ENCODE measurements at regions not wholly inside any gene's neighbourhood (a gene's known extent, or its start where the extent isn't known, plus 50 kb on each side); places are given as distances from the start of the nearest gene placed in this dataset.

- no peak for TF ChIP-seq CTCF (IDR thresholded peaks at IDR 0.05)
- TF ChIP-seq POLR2A (IDR thresholded peaks at IDR 0.05): no peak
Measured at GRCh38 chr4:152097371-152097770, 336.6 kb upstream of the GATB start.
